ENCODE measurements at regions not wholly inside any gene's neighbourhood (a gene's known extent, or its start where the extent isn't known, plus 50 kb on each side); places are given as distances from the start of the nearest gene placed in this dataset.

DNA sequence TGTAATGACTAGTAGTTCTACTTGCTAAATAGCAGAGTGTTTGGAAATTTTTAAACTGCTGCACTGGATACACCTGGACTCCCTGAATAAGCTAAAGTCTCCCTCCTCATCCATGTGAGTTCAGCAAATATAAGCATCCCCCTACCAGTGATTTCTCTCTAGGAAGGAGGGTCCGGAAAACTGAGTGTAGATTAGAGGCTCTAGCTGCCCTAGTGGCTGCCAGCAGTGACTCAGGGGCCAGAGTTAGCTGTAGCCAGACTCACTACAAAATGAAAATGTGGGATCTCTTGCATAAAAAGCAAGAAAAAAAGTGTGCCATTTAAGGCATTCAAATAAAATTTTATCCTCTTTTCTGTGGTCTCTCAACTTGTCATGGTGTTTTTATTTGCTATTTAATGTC lies 485.0 kb upstream of the ATP11B start:
- TF ChIP-seq, protein P1, sequence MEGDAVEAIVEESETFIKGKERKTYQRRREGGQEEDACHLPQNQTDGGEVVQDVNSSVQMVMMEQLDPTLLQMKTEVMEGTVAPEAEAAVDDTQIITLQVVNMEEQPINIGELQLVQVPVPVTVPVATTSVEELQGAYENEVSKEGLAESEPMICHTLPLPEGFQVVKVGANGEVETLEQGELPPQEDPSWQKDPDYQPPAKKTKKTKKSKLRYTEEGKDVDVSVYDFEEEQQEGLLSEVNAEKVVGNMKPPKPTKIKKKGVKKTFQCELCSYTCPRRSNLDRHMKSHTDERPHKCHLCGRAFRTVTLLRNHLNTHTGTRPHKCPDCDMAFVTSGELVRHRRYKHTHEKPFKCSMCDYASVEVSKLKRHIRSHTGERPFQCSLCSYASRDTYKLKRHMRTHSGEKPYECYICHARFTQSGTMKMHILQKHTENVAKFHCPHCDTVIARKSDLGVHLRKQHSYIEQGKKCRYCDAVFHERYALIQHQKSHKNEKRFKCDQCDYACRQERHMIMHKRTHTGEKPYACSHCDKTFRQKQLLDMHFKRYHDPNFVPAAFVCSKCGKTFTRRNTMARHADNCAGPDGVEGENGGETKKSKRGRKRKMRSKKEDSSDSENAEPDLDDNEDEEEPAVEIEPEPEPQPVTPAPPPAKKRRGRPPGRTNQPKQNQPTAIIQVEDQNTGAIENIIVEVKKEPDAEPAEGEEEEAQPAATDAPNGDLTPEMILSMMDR (conservative IDR thresholded peaks at IDR 0.05; ENCODE audit: low read length) = no peak
- TF ChIP-seq EZH2phosphoT487 (IDR thresholded peaks at IDR 0.05; ENCODE audit: borderline replicate concordance, low read depth, low read length) = no peak
